HepG2 (cell line): ENCODE measurements at regions not wholly inside any gene's neighbourhood (a gene's known extent, or its start where the extent isn't known, plus 50 kb on each side); places are given as distances from the start of the nearest gene placed in this dataset.

ENCODE experiments used
- ATF1 ChIP-seq: IDR thresholded peaks from 2 replicates; pipeline ENCODE4 v1.6.1; 2016; ENCODE audit warnings: mild to moderate bottlenecking, control low read depth
- CHD4 ChIP-seq: fragments of 200-600 bp; sonication (generic); IDR thresholded peaks from 2 replicates; pipeline ENCODE4 v1.7.0; 2017; ENCODE audit warnings: mild to moderate bottlenecking, low read length, borderline replicate concordance
- FOSL1 ChIP-seq: sonication (generic); formaldehyde crosslinking; IDR thresholded peaks from 2 replicates; pipeline ENCODE4 v1.9.0; 2021; ENCODE audit warnings: missing genetic modification reagents, borderline replicate concordance
- FOXO4 ChIP-seq: sonication (generic); formaldehyde crosslinking; conservative IDR thresholded peaks from 2 replicates; pipeline ENCODE4 v1.8.1; 2023; ENCODE audit warnings: missing genetic modification reagents
- GFI1 ChIP-seq: sonication (generic); formaldehyde crosslinking; IDR thresholded peaks from 2 replicates; pipeline ENCODE4 v1.5.0; 2020; ENCODE audit warnings: missing genetic modification reagents, mild to moderate bottlenecking, borderline replicate concordance
- IKZF4 ChIP-seq: sonication (generic); formaldehyde crosslinking; IDR thresholded peaks from 2 replicates; pipeline ENCODE4 v1.5.1; 2020; ENCODE audit warnings: borderline replicate concordance, mild to moderate bottlenecking, low read depth, missing genetic modification reagents; ENCODE audit errors: not compliant biosample characterization
- KAT2B ChIP-seq: fragments of 150-350 bp; IDR thresholded peaks from 2 replicates; pipeline ENCODE4 v1.6.1; 2014; ENCODE audit warnings: low read depth, low read length, borderline replicate concordance
- KDM3A ChIP-seq: IDR thresholded peaks from 2 replicates; pipeline ENCODE4 v1.6.1; 2018; ENCODE audit warnings: low read depth, missing compliant biosample characterization
- MEIS2 ChIP-seq: sonication (generic); formaldehyde crosslinking; IDR thresholded peaks from 2 replicates; pipeline ENCODE4 v1.9.0; 2021; ENCODE audit warnings: mild to moderate bottlenecking, missing genetic modification reagents
- NFE2 ChIP-seq: sonication (generic); formaldehyde crosslinking; IDR thresholded peaks from 2 replicates; pipeline ENCODE4 v1.4.0; 2020; ENCODE audit warnings: missing genetic modification reagents
- NFE2L1 ChIP-seq: sonication (generic); formaldehyde crosslinking; IDR thresholded peaks from 2 replicates; pipeline ENCODE4 v1.4.0; 2020; ENCODE audit warnings: missing genetic modification reagents, mild to moderate bottlenecking, borderline replicate concordance
- NKX3-1 ChIP-seq: sonication (generic); formaldehyde crosslinking; IDR thresholded peaks from 2 replicates; pipeline ENCODE4 v1.5.0; 2020; ENCODE audit warnings: missing genetic modification reagents
- RORA ChIP-seq: sonication (generic); formaldehyde crosslinking; IDR thresholded peaks from 2 replicates; pipeline ENCODE4 v1.5.0; 2020; ENCODE audit warnings: mild to moderate bottlenecking, missing genetic modification reagents, moderate library complexity
- SOX5 ChIP-seq: IDR thresholded peaks from 2 replicates; pipeline ENCODE4 v1.6.1; 2016; ENCODE audit warnings: borderline replicate concordance
- TARDBP ChIP-seq: sonication (generic); formaldehyde crosslinking; IDR thresholded peaks from 2 replicates; pipeline ENCODE4 v1.8.0; 2022; ENCODE audit warnings: mild to moderate bottlenecking, missing genetic modification reagents
- TRIM24 ChIP-seq: sonication (generic); formaldehyde crosslinking; IDR thresholded peaks from 2 replicates; pipeline ENCODE4 v1.8.0; 2022; ENCODE audit warnings: mild to moderate bottlenecking, missing genetic modification reagents
- ZNF362 ChIP-seq: sonication (generic); formaldehyde crosslinking; IDR thresholded peaks from 2 replicates; pipeline ENCODE4 v1.4.0; 2020; ENCODE audit warnings: missing genetic modification reagents, mild to moderate bottlenecking, borderline replicate concordance
- ZNF549 ChIP-seq: sonication (generic); formaldehyde crosslinking; IDR thresholded peaks from 2 replicates; pipeline ENCODE4 v1.5.0; 2020; ENCODE audit warnings: missing genetic modification reagents
- ZNF589 ChIP-seq: sonication (generic); formaldehyde crosslinking; conservative IDR thresholded peaks from 2 replicates; pipeline ENCODE4 v1.8.0; 2022; ENCODE audit warnings: mild to moderate bottlenecking, moderate library complexity, missing genetic modification reagents
- ZSCAN25 ChIP-seq: sonication (generic); formaldehyde crosslinking; IDR thresholded peaks from 2 replicates; pipeline ENCODE4 v1.8.0; 2022; ENCODE audit warnings: mild to moderate bottlenecking, missing genetic modification reagents
- ZSCAN30 ChIP-seq: sonication (generic); formaldehyde crosslinking; IDR thresholded peaks from 2 replicates; pipeline ENCODE4 v1.5.0; 2020; ENCODE audit warnings: mild to moderate bottlenecking, missing genetic modification reagents
- TF ChIP-seq, protein P1 (sequence below): sonication (generic); formaldehyde crosslinking; IDR thresholded peaks from 2 replicates; pipeline ENCODE4 v1.4.0; 2020; ENCODE audit warnings: missing genetic modification reagents
- TF ChIP-seq, protein P2 (sequence below): sonication (generic); formaldehyde crosslinking; IDR thresholded peaks from 2 replicates; pipeline ENCODE4 v1.5.0; 2020; ENCODE audit warnings: mild to moderate bottlenecking, missing genetic modification reagents, moderate library complexity
- TF ChIP-seq, protein P3 (sequence below): sonication (generic); formaldehyde crosslinking; IDR thresholded peaks from 2 replicates; pipeline ENCODE4 v1.8.1; 2023; ENCODE audit warnings: missing genetic modification reagents, inconsistent platforms, borderline replicate concordance

DNA sequence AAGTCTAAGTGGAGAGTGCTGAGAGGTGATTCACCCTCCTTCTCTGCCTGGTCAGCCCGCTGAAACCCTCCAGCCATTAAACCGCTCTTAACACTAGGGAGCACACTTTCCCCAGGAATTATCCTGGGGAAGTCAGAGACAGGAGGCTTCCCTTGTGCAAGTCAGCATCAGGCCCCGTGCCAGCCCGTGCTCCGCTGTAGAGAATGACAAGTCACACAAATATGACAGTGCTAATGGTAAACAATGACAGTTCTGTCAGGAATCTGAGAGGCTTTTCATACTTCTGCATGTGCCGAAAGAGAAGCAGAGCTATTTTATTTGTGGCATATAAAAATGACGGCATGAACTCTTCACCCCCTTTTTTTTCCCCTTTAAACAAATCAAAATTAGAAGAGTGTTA is 816.9 kb upstream of the SLC10A2 start (continued):
- no peak for TF ChIP-seq MEIS2 (CRISPR knock-in tag)
- no peak for TF ChIP-seq KAT2B
- no peak for TF ChIP-seq TRIM24 (CRISPR knock-in tag)
- no peak for TF ChIP-seq ZNF362 (CRISPR knock-in tag)
- no peak for TF ChIP-seq FOXO4 (CRISPR knock-in tag)
- TF ChIP-seq FOSL1 (CRISPR knock-in tag), result peak; percentile 52; the same call in 1 of the 2 replicates
- no peak for TF ChIP-seq NFE2L1 (CRISPR knock-in tag)
- no peak for TF ChIP-seq NFE2 (CRISPR knock-in tag)
- TF ChIP-seq ZNF589 (CRISPR knock-in tag), result no peak
- no peak for TF ChIP-seq CHD4
- TF ChIP-seq NKX3-1 (CRISPR knock-in tag), result no peak
- TF ChIP-seq GFI1, result no peak
- TF ChIP-seq TARDBP (CRISPR knock-in tag), result no peak
- TF ChIP-seq, protein P1, sequence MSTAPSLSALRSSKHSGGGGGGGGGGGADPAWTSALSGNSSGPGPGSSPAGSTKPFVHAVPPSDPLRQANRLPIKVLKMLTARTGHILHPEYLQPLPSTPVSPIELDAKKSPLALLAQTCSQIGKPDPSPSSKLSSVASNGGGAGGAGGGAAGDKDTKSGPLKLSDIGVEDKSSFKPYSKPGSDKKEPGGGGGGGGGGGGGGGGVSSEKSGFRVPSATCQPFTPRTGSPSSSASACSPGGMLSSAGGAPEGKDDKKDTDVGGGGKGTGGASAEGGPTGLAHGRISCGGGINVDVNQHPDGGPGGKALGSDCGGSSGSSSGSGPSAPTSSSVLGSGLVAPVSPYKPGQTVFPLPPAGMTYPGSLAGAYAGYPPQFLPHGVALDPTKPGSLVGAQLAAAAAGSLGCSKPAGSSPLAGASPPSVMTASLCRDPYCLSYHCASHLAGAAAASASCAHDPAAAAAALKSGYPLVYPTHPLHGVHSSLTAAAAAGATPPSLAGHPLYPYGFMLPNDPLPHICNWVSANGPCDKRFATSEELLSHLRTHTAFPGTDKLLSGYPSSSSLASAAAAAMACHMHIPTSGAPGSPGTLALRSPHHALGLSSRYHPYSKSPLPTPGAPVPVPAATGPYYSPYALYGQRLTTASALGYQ (CRISPR knock-in tag), result no peak
- TF ChIP-seq ZNF549 (CRISPR knock-in tag), result no peak
- no peak for TF ChIP-seq KDM3A (CRISPR knock-in tag)
- TF ChIP-seq ATF1 (CRISPR knock-in tag), result no peak
- TF ChIP-seq IKZF4 (CRISPR knock-in tag), result no peak
- TF ChIP-seq, protein P2, sequence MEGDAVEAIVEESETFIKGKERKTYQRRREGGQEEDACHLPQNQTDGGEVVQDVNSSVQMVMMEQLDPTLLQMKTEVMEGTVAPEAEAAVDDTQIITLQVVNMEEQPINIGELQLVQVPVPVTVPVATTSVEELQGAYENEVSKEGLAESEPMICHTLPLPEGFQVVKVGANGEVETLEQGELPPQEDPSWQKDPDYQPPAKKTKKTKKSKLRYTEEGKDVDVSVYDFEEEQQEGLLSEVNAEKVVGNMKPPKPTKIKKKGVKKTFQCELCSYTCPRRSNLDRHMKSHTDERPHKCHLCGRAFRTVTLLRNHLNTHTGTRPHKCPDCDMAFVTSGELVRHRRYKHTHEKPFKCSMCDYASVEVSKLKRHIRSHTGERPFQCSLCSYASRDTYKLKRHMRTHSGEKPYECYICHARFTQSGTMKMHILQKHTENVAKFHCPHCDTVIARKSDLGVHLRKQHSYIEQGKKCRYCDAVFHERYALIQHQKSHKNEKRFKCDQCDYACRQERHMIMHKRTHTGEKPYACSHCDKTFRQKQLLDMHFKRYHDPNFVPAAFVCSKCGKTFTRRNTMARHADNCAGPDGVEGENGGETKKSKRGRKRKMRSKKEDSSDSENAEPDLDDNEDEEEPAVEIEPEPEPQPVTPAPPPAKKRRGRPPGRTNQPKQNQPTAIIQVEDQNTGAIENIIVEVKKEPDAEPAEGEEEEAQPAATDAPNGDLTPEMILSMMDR (CRISPR knock-in tag), result peak; percentile 80
- no peak for TF ChIP-seq RORA
- peak; percentile 67; the same call in 1 of the 2 replicates for TF ChIP-seq SOX5 (CRISPR knock-in tag)
- TF ChIP-seq, protein P3, sequence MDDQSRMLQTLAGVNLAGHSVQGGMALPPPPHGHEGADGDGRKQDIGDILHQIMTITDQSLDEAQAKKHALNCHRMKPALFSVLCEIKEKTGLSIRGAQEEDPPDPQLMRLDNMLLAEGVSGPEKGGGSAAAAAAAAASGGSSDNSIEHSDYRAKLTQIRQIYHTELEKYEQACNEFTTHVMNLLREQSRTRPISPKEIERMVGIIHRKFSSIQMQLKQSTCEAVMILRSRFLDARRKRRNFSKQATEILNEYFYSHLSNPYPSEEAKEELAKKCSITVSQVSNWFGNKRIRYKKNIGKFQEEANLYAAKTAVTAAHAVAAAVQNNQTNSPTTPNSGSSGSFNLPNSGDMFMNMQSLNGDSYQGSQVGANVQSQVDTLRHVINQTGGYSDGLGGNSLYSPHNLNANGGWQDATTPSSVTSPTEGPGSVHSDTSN (CRISPR knock-in tag), result no peak
- TF ChIP-seq ZSCAN30 (CRISPR knock-in tag), result no peak
- no peak for TF ChIP-seq ZSCAN25 (CRISPR knock-in tag)
